IPS DF 6.9 (cell line): ENCODE measurements at regions not wholly inside any gene's neighbourhood (a gene's known extent, or its start where the extent isn't known, plus 50 kb on each side); places are given as distances from the start of the nearest gene placed in this dataset.

Source experiments
- DNase-seq: peaks from one replicate; pipeline ENCODE4 v3.0.0-alpha.2; 2013; ENCODE audit warnings: low read depth, low spot score
- H3K27ac ChIP-seq: one replicate; pipeline ENCODE4 v1.5.1; 2013; ENCODE audit warnings: low read length, control low read depth
- H3K27me3 ChIP-seq: 2 replicates; pipeline ENCODE4 v1.6.1; 2013; ENCODE audit warnings: mild to moderate bottlenecking, low read length; ENCODE audit not compliant: control insufficient read depth, insufficient read depth
- H3K36me3 ChIP-seq: 2 replicates; pipeline ENCODE4 v1.6.1; 2013; ENCODE audit warnings: low read length; ENCODE audit not compliant: control insufficient read depth, insufficient read depth
- H3K4me1 ChIP-seq: 2 replicates; pipeline ENCODE4 v1.6.1; 2013; ENCODE audit warnings: low read length; ENCODE audit not compliant: control insufficient read depth, insufficient read depth
- H3K4me3 ChIP-seq: 2 replicates; pipeline ENCODE4 v1.5.1; 2013; ENCODE audit warnings: mild to moderate bottlenecking, low read length
- H3K9me3 ChIP-seq: 2 replicates; pipeline ENCODE4 v1.6.1; 2013; ENCODE audit warnings: low read length, inconsistent platforms; ENCODE audit not compliant: control insufficient read depth, insufficient read depth
- WGBS: extraction: QIAGEN DNeasy Blood & Tissue Kit; methylation state at CpG from one replicate; pipeline ENCODE4 v1.1.7; 2013; ENCODE audit warnings: mixed read lengths, missing lambda C conversion rate; ENCODE audit not compliant: insufficient read length, insufficient coverage; 5-methylcytosine and 5-hydroxymethylcytosine counted together

DNA sequence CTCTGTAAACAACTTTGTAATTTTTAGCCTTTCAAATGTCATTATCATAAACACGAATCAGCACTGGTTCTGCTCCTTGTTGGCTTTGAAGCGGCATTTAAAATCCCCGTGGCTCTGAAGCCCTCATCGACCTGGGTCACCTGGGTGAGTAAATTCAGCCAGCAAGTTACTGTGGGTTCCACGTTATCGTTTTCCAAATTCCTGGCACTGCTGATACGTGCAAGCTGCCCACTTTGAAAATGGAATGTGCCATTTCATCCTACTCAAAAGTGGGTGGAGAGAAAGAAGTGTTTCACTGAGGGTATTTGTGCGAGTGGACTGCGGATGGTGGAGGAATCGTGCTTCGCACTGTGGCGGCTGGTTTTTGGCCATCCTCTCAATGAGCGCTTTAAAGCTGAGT is 281.7 kb downstream of the KLF6 start:
- Histone ChIP-seq H3K27ac (no peak overlapping the region), H3K9me3 (no peaks in the 10 kb centered on the region), H3K4me1 (peaks cover 4% of the 10 kb centered on the region; the same call in 1 of the 2 replicates), H3K4me3 (no peak overlapping the region), H3K27me3 (no peaks in the 10 kb centered on the region), H3K36me3 (no peaks in the 10 kb centered on the region)
- no peak for DNase-seq
- no CpG with 5 or more reads among the region's 13 CpGs for WGBS

DNA sequence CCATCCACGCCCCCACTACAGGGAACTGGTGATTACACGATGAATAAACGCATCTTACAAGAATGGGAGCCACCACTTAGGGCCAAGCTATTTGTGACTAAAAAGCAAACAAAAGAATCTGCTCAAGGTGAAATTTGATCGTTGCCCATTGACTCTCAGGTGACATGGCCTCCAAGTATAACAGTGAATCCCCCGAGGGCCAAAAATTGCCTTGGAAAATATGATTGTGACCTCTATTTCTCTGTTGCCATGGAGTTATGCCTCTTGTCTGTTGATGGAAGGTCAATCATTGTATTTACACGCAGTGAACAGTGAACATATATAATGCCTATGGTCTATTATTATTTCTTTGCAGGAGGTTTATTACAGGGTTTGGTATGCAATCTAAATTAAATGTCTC is 282.3 kb downstream of the KLF6 start:
- no CpG with 5 or more reads among the region's 6 CpGs for WGBS
- Histone ChIP-seq H3K4me1 (peaks cover 4% of the 10 kb centered on the region; the same call in 1 of the 2 replicates), H3K4me3 (no peak overlapping the region), H3K27ac (no peak overlapping the region), H3K9me3 (no peaks in the 10 kb centered on the region), H3K27me3 (no peaks in the 10 kb centered on the region), H3K36me3 (no peaks in the 10 kb centered on the region)
- DNase-seq: no peak

DNA sequence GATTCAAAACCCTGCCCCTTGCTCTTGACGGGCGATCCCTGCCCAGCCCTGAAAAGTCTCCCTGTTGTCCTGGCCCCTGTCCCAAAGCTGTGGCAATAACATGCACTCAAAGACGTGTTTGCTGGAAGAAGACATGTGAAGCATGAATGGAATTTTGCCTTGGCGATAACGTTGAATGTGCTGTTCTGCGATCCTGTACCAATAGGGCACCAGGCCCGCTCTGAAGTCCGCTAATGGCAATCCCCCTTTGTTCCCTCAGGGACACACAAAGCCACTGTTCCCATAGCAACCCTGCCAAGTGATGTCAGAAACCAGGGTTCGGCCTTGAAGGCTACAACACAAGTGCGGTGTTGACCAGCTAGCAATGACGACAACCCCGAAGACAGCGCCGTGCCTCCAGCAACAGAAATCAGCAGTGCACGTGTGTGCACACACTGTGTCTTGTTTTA is 284.6 kb downstream of the KLF6 start:
- WGBS: no CpG with 5 or more reads among the region's 15 CpGs
- no peak overlapping the region for H3K27ac ChIP-seq
- no peaks in the 10 kb centered on the region for H3K27me3 ChIP-seq
- no peaks in the 10 kb centered on the region for H3K9me3 ChIP-seq
- H3K4me1 ChIP-seq: peaks cover 8% of the 10 kb centered on the region
- peak; percentile 48 for DNase-seq
- no peaks in the 10 kb centered on the region for H3K36me3 ChIP-seq
- H3K4me3 ChIP-seq: no peak overlapping the region

DNA sequence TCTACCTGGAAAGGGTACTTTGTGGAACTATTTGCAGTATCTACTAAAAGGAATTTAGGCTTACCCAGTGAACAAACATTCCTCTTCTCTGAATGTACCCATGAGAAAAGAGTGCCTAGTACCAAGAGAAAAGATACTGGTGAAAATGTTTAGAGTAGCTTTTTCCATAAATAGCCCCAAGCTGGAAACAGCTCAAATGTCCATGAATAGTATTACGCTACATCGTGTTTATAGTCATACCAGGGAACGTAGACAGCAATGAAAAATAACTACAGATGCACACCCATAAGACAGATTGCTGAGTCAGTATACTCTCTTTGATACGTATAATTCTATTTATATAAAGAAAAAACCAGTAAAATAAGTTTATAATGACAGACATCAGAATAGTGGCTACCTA is 285.9 kb downstream of the KLF6 start:
- Histone ChIP-seq H3K27me3 (no peaks in the 10 kb centered on the region), H3K27ac (no peak overlapping the region), H3K4me1 (peaks cover 10% of the 10 kb centered on the region), H3K4me3 (no peak overlapping the region), H3K9me3 (no peaks in the 10 kb centered on the region), H3K36me3 (no peaks in the 10 kb centered on the region)
- no peak for DNase-seq
- WGBS: no CpG with 5 or more reads among the region's 4 CpGs

GRCh38 chr10:3497581-3497980 is 287.4 kb downstream of the KLF6 start:
- no peak for DNase-seq
- H3K27me3 ChIP-seq: no peaks in the 10 kb centered on the region
- no peaks in the 10 kb centered on the region for H3K9me3 ChIP-seq
- no peak overlapping the region for H3K4me3 ChIP-seq
- no peak overlapping the region for H3K27ac ChIP-seq
- WGBS: 100% methylated on average over 1 of the region's 7 CpGs
- H3K36me3 ChIP-seq: no peaks in the 10 kb centered on the region
- peaks cover 10% of the 10 kb centered on the region for H3K4me1 ChIP-seq

- no CpG with 5 or more reads among the region's 7 CpGs for WGBS
- Histone ChIP-seq H3K4me3 (no peak overlapping the region), H3K9me3 (no peaks in the 10 kb centered on the region), H3K36me3 (no peaks in the 10 kb centered on the region), H3K27ac (no peak overlapping the region), H3K4me1 (peaks cover 8% of the 10 kb centered on the region), H3K27me3 (no peaks in the 10 kb centered on the region)
- no peak for DNase-seq
Measured at GRCh38 chr10:3496138-3496537, 288.9 kb downstream of the KLF6 start.

- Histone ChIP-seq H3K4me1 (peaks cover 7% of the 10 kb centered on the region), H3K27me3 (no peaks in the 10 kb centered on the region), H3K36me3 (no peaks in the 10 kb centered on the region), H3K9me3 (no peaks in the 10 kb centered on the region), H3K4me3 (no peak overlapping the region), H3K27ac (no peak overlapping the region)
- DNase-seq: no peak
- WGBS: no CpG with 5 or more reads among the region's 6 CpGs
Measured at GRCh38 chr10:3495281-3495680, 289.7 kb downstream of the KLF6 start.

GRCh38 chr10:3494838-3495230 is 290.2 kb downstream of the KLF6 start:
- Histone ChIP-seq H3K9me3 (no peaks in the 10 kb centered on the region), H3K36me3 (no peaks in the 10 kb centered on the region), H3K27ac (no peak overlapping the region), H3K4me3 (no peak overlapping the region), H3K4me1 (peaks cover 6% of the 10 kb centered on the region), H3K27me3 (no peaks in the 10 kb centered on the region)
- WGBS: no CpG with 5 or more reads among the region's 11 CpGs
- DNase-seq: no peak

DNA sequence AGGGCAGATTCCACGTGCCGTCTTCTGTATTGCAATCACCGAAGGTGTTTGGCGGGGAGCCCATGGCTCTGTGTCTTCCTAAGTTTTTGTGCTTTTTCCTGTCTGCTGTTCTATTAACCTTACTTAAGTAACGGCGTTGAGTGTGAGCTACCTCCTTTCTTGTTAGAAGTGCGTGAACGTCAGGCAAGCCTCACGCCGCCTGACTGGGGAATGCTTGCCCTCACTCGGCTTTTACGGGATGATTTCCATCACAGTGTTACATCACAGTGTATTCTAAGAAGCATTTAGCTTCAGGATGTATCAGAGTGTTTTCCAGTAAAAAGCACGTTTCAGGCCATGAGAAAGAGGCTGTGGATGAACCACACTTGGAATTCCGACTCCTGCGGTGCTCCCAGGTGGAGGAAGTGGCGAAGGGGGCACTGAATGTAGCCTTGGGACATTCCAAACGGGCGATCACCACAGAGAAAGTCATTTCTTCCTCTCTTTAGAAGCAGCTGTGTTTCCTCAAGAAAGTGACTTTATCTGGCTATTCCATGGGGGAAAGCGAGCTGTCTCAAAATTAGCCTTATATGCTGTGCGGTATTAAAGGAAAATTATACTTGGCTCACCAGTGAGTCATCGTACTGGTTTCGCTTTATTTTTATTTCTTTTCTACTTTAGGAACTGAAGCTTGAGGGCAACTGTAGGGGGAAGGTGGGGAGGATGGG is 290.7 kb downstream of the KLF6 start:
- no peak overlapping the region for H3K4me3 ChIP-seq
- DNase-seq: no peak

DNA sequence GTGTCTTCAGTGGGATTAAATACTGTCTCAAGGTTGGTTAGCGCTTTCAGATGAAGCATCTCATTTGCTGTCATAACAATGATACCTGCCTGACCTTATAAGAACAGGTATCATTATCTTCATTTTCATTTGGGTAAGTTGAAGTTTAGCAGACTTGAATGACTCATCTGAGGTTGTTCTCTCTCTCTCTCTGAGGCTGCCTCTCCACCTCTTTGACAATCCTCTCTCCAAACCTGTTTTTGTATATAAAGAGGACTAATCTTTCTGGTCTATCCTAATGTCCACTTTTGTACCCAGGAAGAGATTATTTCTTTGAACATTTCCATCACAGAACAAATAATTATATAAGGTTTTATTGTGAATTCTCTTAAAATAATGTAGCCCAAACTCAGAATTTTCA is 291.4 kb downstream of the KLF6 start:
- WGBS: no CpG with 5 or more reads among the region's 1 CpG
- Histone ChIP-seq H3K4me1 (peaks cover 6% of the 10 kb centered on the region), H3K27me3 (no peaks in the 10 kb centered on the region), H3K36me3 (no peaks in the 10 kb centered on the region), H3K4me3 (no peak overlapping the region), H3K9me3 (no peaks in the 10 kb centered on the region), H3K27ac (no peak overlapping the region)
- DNase-seq: no peak

More for the DNA sequence above, 290.7 kb downstream of the KLF6 start:
- Histone ChIP-seq H3K27me3 (no peaks in the 10 kb centered on the region), H3K27ac (no peak overlapping the region), H3K9me3 (no peaks in the 10 kb centered on the region), H3K4me1 (peaks cover 6% of the 10 kb centered on the region), H3K36me3 (no peaks in the 10 kb centered on the region)
- no CpG with 5 or more reads among the region's 22 CpGs for WGBS

DNA sequence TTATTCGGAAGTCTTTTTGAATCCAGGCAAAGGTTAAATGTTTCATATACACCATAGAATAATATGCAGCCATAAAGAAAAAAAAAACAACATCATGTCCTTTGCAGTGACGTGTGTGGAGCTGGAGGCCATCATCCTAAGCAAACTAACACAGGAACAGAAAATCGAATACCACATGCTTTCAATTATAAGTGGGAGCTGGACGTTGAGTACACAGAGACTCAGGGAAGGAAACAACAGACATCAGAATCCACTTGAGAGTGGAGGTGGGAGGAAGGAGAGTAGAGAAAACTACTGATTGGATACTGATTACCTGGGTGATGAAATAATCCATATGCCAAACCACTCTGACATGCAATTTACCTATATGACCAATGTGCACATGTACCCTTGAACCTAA is 293.4 kb downstream of the KLF6 start:
- Histone ChIP-seq H3K4me1 (peaks cover 6% of the 10 kb centered on the region), H3K36me3 (no peaks in the 10 kb centered on the region), H3K27me3 (no peaks in the 10 kb centered on the region), H3K4me3 (no peak overlapping the region), H3K27ac (no peak overlapping the region), H3K9me3 (no peaks in the 10 kb centered on the region)
- DNase-seq: no peak
- WGBS: no CpG with 5 or more reads among the region's 4 CpGs
